ENCODE measurements at regions not wholly inside any gene's neighbourhood (a gene's known extent, or its start where the extent isn't known, plus 50 kb on each side); places are given as distances from the start of the nearest gene placed in this dataset.
"Not testable (repeated sequence)": the region's sequence is repeated elsewhere in the genome, so short reads cannot be mapped to it uniquely, and the experiment has no call there.

DNA sequence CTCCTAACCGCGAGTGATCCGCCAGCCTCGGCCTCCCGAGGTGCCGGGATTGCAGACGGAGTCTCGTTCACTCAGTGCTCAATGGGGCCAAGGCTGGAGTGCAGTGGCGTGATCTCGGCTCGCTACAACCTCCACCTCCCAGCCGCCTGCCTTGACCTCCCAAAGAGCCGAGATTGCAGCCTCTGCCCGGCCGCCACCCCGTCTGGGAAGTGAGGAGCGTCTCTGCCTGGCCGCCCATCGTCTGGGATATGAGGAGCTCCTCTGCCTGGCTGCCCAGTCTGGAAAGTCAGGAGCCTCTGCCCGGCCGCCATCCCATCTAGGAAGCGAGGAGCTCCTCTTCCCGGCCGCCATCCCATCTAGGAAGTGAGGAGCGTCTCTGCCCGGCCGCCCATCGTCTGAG is 58.8 kb upstream of the ANKRD30BL start:
- DNase-seq (ENCODE audit: low read depth, low spot score) = not testable (repeated sequence)

GRCh38 chr2:132221886-132222285 is 60.1 kb upstream of the ANKRD30BL start:
- DNase-seq (ENCODE audit: low read depth, low spot score) = not testable (repeated sequence)

DNA sequence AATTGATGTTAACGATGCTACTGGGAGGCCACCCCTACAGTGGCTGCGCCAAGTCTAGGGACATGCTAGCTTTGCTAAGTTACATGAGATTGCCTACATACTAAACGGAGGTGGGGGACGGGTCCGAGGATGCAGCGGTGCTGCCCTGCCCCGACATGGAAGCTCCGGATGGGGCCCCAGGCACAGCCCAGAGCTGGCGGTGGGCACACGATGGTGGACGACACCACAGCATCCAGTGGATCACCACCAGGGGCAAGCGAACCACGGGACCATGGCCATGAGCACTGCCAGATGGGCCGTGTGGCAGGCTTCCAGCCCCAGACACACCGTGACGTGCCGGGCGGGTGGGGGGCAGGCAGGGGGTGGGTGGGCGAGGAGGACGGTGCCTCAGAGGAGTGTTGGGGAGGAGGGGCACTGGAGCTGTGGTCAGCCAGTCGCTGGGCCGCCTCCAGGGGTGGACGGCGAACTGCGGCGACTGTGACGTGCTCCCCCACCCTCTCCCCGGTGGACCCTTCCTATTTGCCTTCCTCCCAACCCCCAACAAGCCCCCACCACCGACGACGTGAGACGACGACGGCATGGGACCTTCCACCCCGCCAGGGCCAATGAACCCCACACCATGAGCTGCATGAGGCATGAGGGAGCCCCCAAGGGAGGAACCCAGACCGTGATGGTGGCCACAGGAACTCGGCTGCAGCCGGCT is 90.6 kb upstream of the ANKRD30BL start:
- no peak for DNase-seq (ENCODE audit: low read depth, low spot score)

GRCh38 chr2:132252894-132253264 is 91.1 kb upstream of the ANKRD30BL start:
- DNase-seq (ENCODE audit: low read depth, low spot score) = no peak

GRCh38 chr2:132253496-132254305 is 91.9 kb upstream of the ANKRD30BL start:
- DNase-seq (ENCODE audit: low read depth, low spot score) = no peak

DNA sequence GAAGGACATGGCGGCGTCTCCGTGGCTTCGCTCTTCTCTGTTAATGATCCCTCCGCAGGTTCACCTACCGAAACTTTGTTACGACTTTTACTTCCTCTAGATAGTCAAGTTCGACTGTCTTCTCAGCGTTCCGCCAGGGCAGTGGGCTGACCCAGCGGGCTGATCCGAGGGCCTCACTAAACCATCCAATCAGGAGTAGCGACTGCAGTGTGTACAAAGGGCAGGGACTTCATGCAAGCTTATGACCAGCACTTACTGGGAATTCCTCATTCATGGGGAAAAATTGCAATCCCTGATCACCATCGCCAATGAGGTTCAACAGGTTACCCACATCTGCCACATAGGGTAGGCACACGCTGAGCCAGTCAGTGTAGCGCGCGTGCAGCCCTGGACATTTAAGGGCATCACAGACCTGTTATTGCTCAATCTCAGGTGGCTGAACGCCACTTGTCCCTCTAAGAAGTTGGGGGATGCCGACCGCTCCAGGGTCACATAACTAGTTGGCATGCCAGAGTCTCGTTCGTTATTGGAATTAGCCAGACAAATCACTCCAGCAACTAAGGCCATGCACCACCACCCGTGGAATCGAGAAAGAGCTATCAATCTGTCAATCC is 92.7 kb upstream of the ANKRD30BL start:
- DNase-seq (ENCODE audit: low read depth, low spot score) = not testable (repeated sequence)

DNA sequence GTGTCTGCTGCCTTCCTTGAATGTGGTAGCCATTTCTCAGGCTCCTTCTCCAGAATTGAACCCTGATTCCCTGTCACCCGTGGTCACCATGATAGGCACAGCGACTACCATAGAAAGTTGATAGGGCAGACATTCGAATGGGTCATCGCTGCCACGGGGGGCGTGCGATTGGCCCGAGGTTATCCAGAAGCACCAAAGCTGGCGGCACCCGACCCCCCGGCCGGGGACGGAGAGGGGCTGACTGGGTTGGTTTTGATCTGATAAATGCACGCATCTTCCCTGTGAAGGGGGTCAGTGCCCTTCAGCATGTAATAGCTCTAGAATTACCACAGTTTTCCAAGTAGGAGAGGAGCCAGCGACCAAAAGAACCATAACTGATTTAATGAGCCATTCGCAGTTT is 94.0 kb upstream of the ANKRD30BL start:
- DNase-seq (ENCODE audit: low read depth, low spot score) = no peak

GRCh38 chr2:132256251-132256902 is 94.6 kb upstream of the ANKRD30BL start:
- no peak for DNase-seq (ENCODE audit: low read depth, low spot score)

DNA sequence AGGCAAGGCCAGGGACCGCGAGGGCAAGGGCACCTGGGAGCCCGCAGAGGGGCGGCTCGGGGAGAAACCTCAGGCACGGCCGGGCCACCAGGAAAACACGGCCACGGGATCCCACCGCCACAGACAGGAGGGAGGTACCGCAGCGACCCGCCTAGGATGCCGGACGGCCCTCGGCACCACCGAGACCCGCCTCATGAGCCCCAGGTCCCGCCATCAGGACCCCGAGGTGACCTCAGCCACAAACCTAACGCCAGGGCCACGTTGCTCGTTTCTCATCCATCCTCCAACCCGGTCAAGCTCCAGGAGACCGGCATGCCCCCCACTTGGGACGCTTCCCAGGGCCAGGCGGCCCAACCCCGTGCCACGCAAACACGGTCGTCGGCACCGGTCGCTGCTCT is 95.2 kb upstream of the ANKRD30BL start:
- not testable (repeated sequence) for DNase-seq (ENCODE audit: low read depth, low spot score)

- not testable (repeated sequence) for DNase-seq (ENCODE audit: low read depth, low spot score)
These were observed 95.8 kb upstream of the ANKRD30BL start for GRCh38 chr2:132257301-132258171.

- not testable (repeated sequence) for DNase-seq (ENCODE audit: low read depth, low spot score)
These were observed 97.5 kb upstream of the ANKRD30BL start for GRCh38 chr2:132259276-132259675.

- not testable (repeated sequence) for DNase-seq (ENCODE audit: low read depth, low spot score)
These were observed 103.8 kb upstream of the ANKRD30BL start for GRCh38 chr2:132265595-132265994.

GRCh38 chr2:132267105-132267497 is 105.3 kb upstream of the ANKRD30BL start:
- DNase-seq (ENCODE audit: low read depth, low spot score) = no peak

GRCh38 chr2:132267498-132268283 is 105.9 kb upstream of the ANKRD30BL start:
- not testable (repeated sequence) for DNase-seq (ENCODE audit: low read depth, low spot score)

- peak; percentile 10 for DNase-seq (ENCODE audit: low read depth, low spot score)
These were observed 106.7 kb upstream of the ANKRD30BL start for GRCh38 chr2:132268284-132268976.

DNA sequence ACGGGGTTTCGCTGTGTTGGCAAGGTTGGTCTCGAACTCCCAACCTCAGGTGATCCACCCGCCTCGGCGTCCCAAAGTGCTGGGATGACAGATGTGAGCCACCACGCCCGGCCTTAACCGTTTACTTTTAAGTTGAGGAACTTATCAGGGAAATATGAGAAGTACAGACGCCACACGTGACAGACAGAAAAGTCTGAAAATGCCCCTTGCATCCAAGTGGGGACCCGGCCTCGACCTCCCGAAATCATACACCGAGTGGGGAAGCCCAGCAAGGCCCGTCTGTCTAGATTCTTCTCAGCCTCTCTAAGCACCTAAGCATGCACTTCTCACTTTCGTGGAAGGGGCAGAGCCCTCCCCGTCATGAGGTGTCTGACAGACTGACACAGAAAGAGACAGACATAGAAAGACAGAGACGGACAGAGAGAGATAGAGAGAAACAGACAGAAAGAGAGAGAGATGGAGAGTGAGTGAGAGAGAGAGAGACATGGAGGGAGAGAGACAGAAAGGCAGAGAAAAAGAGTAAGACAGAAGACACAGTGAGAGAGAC is 107.3 kb upstream of the ANKRD30BL start:
- DNase-seq (ENCODE audit: low read depth, low spot score) = no peak

DNA sequence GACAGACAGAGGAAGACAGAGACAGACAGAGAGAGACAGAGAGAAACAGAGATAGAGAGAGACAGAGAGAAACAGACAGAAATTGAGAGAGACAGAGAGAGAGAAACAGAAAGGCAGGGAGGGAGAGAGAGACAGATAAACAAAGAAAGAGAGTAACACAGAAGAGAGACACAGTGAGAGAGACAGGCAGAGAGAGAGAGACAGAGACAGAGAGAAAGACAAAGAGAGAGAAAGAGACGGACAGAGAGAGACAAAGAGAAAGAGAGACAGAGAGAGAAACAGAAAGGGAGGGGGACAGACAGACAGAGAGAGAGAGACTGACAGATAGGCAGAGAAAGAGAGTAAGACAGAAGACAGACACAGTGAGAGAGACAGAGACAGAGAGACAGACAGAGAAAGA is 108.5 kb upstream of the ANKRD30BL start:
- no peak for DNase-seq (ENCODE audit: low read depth, low spot score)

GRCh38 chr2:132270981-132271546 is 109.3 kb upstream of the ANKRD30BL start:
- no peak for DNase-seq (ENCODE audit: low read depth, low spot score)

DNA sequence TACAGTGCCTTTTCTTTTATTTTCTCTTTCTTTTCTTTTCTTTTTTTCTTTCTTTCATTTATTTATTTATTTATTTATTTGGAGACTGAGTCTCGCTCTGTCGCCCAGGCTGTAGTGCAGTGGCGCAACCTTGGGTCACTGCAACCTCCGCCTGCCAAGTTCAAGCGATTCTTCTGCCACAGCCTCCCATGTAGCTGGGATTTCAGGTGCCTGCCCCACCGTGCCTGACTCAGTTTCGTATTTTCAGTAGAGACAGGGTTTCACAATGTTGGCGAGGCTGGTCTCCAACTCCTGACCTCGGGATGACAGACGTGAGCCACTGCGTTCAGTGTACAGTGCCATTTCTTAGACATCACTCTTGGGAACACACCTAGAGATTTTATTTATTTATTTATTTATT is 110.0 kb upstream of the ANKRD30BL start:
- not testable (repeated sequence) for DNase-seq (ENCODE audit: low read depth, low spot score)

Data from brain pericyte (primary cell).